Activated CD4-positive, alpha-beta T cell treated with anti-CD3 and anti-CD28 coated beads for 24 hours (primary cell): ENCODE measurements at regions not wholly inside any gene's neighbourhood (a gene's known extent, or its start where the extent isn't known, plus 50 kb on each side); places are given as distances from the start of the nearest gene placed in this dataset.

Experiments
- DNase-seq, 2 donors: peaks; one replicate each; pipeline ENCODE4 v3.0.0-alpha.2; 2020; ENCODE audit warnings: low read depth in 2 of 2

DNA sequence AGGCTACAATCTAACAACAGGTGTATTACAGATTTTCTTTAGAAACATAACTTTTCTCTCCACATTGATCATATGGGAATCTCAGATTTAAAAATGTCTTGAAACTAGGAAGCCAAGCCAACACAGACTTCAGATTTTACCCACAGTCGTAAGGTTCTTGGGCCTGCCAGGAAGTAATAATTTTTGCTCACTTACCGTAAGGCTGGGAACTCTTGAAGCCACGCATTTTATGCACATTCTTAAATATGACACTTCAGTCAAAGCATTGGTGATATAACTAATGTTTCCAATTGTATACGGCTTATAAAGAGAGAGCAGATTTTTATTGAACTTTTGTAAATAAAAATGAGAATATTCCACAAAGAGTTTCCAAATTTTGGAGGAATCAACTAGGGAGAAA lies 328.9 kb upstream of the TRPC7 start:
- DNase-seq = no peak

DNA sequence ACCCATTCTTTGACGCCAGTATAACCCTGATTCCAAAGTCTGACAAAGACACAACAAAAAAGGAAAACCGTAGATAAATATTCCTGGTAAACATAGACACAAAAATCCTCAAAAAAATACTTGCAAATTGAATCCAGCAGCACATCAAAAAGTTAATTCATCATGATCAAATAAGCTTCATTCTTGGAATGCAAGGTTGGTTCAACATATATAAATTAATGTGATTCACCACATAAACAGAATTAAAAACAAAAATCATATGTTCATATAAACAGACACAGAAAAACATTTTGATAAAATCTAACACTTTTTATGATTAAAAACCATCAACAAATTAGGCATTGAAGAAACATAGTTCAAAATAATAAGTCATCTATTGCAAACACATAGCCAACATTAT lies 324.2 kb upstream of the TRPC7 start:
- no peak for DNase-seq

DNA sequence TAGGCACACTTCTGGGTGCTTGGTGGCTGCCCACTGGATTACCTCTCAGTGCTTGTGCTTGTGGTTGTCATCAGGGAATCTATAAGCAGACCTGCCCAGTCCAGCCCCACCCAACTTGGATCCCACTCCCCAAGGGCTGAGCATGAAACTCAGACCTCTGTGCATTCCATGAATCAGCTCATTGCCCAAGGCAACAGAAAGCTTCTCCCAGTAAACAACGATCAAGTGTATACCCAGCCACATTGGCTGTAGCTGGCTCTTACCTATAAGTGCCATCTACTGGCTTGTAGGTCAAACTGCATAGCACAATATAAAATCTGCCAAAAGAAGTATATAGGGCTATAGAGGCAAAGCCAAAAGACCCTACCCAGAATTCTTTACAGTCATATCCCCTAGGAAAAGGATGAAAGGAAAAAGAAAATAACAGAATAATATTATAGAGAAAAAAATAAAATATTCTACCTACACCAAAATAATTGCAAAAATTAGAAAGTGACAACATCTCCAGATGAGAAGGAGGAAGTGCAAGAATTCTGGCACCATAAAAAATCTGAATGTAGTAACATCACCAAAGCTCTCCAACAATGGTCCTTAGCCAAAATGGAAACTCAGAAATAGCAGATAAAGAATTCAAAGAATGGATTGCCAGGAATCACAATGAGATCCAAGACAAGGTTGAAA lies 321.0 kb upstream of the TRPC7 start:
- DNase-seq = no peak

DNA sequence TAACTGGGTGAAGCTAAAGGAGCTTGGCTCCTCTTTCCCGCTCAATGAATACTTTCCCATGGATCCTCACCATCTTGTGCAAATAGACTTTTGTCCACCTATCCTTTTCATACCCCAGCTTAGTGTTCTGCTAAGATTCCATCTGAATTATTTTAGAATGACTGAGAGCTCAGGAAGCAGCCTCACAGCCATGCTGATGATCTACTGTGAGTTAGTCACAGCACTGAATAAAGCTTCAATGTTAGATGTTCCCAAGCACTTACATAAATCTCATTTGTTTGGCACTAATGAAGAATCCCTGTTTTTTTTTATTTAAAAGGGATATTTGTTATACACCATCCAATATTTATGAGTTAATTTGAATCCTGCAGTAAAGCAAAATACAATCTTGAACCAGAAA lies 317.6 kb upstream of the TRPC7 start:
- DNase-seq = no peak

DNA sequence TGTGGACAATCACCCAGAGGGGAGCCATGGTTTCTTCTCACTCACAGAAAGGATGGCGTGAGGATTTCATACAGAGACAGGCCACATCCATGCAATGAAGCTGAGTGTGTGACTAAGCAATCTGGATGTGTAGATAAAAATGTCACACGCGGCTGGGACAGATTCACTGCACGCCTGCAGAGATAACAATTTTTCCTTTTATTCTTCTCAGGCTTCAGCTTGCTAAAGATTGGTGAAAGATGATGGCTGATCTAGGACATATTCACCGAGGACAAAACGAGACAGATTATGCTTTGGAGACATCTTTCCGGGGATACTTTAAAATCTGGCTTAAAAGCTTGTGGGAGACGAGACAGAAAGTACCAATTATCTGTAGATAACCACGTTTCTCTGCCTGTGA lies 313.9 kb upstream of the TRPC7 start:
- DNase-seq = no peak

DNA sequence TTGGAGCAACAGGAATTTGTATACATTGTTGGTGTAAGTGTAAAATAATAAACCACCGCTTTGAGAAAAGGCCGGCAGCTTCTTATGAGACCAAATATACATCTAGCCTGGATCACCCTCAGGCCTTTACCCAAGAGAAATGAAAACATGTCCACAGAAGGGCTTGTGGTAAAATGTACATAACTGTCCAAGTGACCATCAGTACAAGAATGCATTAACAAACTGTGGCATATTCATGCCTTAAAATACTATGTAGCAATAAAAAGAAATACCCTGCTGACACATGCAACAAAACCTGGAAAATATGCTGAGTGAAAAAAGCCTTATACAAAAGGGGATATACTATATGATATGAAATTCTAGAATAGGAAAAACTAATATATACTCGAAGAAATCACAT lies 311.9 kb upstream of the TRPC7 start:
- DNase-seq = no peak

DNA sequence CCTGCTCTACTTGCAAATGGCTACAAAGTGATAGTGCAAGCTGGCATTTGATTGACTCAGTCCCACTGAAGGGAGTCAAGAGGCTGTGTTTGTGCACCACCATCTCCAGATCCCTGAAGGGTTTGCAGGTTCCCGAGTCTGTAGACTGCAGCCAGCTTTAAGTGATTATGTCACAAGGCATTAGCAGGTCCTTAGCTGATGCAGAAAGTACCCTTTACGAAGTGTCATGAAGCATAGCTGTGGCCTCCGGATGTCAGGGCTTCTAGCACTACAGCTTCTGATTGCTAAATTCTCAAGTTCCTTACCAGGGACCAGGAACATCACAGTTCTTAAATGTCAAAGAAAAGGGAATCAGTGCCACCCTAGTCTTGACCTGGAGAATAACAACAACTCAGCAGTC lies 311.3 kb upstream of the TRPC7 start:
- no peak for DNase-seq

DNA sequence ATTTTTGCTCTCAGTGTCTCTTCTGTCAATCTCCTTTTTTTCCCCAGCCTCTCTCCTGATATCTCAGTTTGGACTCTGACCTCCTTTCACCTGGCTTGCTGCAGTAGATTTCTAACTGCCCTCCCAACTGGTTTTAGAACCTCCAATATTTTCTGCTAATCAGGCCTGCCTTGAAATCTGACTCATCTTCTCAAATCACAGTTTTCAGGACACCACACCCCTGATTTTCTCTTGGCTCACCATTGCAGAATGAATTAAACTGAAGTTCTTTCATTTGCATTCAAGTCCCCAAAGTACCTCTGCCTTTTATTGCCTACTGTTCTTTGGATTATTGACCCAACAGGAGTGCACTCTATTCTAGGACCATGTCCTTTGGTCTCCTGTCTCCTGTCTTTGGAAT lies 310.4 kb upstream of the TRPC7 start:
- no peak for DNase-seq

DNA sequence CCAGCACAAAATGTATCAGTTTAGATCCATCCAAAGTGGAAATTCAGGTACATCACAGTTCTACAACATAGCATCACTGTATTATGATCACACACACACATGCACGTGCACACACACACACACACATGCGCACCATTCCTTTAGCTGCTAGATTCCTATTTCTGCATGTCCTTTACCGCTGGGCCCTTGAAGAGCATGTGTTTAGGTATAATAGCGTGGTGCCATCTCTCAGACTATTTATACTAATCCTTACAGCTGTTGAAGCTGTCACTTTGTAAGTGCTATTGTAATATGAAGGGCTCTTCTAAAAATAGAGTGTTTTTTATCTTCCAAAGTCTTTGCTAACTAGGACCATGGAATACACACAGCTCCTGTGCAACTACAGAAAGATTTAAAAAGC lies 308.8 kb upstream of the TRPC7 start:
- no peak for DNase-seq

DNA sequence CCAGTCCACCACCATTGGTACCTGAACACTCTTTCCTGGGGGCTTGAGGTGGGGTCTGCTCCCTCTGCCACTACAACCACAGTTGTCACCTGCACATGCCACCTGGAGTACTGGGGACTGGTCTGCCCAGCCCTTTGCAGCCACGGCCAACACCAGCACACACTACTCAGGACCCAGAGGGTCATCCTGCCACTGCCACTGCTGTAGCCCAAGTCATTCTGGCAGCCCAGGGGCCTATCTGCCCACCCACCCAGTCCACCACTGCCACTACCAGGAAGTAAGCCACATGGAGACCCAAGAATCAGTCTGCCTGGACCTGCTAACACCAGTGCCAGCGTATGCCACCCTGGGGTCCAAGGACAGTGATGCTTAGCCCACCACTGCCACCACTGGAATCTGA lies 302.4 kb upstream of the TRPC7 start:
- no peak for DNase-seq

DNA sequence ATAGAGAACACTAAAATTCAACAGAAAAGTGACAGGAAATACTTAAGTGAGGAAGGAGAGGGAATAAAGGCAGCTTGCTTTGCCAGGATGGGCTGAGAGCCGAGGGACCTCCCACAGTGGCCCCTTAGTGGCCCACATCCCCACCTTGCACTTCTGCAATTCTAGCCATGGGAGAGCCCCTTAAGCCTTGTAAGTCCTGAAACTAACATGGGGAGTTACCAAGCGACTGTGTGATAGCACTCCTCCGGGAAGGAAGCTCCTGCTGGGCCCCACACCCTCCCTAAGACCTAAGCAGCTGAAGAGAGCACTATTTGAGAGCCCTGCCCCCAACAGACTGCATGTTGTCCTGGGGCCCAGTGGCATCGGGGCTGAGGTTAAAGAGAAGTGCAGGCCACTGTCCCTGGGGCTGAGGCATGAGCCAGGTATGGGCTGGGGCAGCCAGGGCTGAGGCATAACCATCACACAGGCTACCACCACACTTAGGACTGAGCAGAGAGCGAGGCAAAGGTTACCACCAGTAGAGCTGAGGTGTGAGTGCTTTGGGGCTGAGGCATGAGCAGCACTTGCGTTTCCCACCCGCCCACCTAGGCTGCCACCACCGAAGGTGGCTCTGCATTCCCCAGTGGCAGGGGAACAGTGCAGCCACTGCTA lies 301.8 kb upstream of the TRPC7 start:
- DNase-seq = no peak

DNA sequence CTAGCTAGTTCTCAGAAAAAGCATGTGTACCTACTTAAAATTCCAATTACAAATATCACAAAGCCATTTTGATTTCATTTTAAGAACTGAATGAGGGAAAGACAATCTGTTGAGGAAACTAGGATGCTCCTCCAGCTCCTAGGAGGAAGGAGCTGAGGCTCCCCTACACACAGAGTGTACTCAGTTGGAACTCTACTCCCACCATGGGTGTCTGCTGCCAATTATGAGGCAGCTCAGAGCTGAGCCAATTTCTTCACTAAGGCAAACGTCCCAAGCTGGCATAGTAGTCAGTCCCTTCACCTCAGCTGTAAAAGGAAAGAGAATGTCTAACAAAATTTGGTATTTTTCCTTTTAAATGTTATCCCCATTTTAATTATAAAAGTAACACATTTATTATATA lies 300.0 kb upstream of the TRPC7 start:
- DNase-seq = no peak

DNA sequence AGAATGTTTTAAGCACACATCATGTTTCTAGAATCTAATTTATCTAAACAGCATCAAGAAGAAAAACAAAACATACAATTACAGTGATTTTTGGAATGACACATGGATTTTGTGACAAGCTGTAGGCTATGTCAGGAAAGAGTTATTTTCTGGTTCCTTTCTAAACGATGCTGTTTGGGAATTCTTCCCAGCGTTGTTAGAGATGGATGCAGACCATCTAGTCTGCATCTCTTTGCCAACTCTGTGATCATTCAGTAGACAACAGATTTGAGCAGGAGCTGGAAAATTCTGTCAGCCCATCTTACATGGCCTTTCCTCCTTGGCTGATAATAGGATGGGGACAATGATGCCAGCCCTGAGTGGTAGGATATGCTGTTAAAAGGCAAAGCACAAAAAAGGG lies 295.7 kb upstream of the TRPC7 start:
- DNase-seq = no peak

DNA sequence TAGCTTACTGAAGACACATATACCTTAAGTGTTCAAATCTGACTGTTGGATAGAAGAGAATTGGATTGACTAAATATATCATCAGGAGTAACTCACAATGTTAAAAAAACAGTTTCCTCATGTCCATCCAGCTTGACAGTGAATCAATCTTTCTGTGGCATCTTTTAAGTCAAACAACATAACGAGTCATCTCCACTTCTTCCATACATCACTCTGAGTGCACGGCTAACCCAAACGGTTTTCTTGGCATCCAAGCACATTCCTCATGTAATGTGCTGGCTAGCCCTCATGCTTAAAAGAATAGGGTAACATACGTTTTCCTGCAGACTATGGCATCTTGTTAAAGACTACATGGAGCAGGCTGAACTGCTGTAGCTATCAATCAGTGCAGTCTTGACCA lies 291.5 kb upstream of the TRPC7 start:
- DNase-seq = no peak

DNA sequence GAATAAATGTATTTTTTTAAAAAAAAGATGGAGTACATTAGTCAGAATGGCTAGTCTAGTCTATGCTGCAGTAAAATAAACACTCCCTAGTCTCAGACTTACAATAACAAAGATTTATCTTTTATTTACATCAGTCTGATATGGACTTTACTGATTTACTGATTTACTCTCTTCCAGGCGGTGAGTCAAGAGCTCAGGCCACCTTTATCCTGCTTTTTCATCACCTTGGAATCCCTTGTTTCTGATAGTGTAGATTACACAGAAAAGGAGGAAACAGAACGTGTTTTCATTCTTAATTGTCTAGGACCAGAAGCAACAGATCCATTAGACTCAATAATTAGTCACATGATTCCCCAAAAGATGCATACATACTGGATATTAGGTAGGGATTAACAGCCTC lies 290.1 kb upstream of the TRPC7 start:
- no peak for DNase-seq

DNA sequence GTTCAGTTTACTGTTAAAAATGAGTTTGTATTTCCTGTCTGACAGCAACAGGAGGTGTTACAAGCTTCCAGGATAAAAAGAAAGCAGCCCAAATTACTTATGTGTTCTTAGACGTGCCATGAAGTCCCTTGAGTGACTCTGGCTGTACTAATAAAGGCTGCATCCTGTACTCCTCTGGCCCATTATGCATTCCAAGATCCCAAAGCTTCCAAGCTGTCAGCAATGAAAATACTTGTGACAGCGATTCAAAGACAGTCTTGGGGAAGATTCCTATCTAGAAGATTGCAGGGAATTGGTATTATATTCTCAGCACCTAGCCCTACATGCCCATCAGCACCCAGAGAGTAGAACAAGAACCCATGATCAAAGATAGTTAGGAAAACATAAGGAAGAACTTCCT lies 281.6 kb upstream of the TRPC7 start:
- DNase-seq = no peak

DNA sequence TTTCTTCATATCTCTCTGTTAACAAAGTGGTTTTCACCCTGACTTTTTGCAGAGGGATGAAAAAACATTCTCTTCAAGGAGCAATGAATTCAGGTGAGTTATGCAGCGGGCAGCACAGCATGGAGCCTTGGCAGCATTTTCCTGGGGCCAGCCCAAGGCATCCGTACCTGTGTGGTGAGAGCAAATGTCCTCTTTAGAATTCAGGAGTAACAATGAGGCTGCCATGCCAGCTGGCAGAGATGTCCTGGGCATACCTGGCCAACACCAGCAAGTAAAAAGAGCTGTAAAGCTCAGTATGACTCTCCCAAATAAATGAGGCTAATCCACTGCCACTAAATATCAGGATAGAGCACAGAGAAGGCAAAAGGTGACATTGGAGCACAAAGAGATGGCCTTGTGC lies 277.6 kb upstream of the TRPC7 start:
- DNase-seq = no peak

DNA sequence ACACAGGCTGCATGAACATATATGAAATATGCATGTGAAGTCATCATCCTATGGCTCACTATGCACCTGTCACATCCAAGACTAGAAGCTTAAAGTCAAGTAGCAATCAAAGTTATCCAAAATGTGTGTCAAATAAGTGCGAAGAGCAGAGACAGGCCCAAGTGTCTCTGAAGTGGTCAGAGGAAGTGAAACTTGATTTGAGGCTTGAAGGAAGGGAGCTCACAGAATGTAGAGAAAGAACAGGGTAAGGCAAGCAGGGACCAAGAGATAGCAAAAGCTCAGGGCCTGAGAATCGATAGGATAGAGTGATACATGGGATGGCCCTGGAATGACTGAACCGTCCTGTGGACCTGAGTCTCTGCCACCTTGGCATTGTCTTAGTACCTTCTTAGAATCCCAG lies 274.3 kb upstream of the TRPC7 start:
- no peak for DNase-seq

DNA sequence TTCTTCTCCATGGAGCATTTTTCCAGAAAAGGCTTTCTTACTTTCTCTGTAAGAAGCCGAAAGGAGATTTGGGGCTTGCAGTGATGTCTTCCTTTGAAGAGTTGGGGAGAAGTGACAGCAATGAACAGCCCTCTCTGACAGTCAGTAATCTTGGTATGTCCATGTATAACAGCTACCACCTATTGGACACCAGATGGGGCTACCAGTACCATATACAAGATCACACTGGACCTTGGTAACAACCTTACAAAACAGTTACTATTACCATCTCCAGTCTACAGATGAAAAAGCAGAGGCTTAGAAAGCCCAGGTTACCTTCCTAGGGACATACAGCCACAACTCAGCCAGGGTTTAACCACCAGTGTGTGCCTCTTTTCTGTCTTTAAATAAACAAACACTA lies 272.7 kb upstream of the TRPC7 start:
- no peak for DNase-seq

DNA sequence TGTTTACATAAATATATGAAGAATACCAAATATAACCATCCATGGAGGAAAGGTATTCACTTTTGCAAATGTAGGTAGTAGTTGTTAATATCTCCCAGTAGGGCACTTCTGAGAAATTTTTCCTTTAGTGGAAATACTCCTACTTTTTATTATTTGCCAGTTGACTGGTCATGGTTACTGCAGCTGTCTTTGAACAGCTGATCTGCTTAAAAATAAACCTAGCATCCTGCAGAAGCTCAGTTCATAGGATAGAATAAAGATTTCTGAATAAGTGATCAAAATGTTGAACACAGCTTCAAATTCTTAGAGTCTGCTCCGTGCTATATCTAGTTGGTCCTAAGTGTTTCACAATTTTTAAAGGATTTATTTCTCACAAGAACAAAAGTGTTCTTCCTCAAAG lies 270.7 kb upstream of the TRPC7 start:
- no peak for DNase-seq

DNA sequence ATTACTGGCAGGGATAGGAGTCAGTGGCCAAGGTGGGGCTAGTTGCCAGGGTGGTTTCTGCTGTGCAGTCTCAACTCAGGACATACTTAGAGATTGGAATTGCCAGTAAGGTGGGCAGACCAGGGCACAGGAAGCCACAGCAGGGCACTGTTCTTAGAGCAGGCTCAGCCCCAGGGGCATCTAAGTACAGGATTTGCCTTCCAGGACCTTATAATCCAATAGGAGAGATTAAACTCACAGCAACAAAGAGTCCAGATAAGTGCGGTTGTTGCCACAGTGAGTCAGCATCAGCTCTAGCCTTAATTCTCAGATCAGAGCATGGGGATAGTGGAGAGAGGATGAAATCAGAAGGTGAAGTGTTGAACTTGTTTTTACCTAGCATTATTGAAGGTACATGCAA lies 265.8 kb upstream of the TRPC7 start:
- no peak for DNase-seq

DNA sequence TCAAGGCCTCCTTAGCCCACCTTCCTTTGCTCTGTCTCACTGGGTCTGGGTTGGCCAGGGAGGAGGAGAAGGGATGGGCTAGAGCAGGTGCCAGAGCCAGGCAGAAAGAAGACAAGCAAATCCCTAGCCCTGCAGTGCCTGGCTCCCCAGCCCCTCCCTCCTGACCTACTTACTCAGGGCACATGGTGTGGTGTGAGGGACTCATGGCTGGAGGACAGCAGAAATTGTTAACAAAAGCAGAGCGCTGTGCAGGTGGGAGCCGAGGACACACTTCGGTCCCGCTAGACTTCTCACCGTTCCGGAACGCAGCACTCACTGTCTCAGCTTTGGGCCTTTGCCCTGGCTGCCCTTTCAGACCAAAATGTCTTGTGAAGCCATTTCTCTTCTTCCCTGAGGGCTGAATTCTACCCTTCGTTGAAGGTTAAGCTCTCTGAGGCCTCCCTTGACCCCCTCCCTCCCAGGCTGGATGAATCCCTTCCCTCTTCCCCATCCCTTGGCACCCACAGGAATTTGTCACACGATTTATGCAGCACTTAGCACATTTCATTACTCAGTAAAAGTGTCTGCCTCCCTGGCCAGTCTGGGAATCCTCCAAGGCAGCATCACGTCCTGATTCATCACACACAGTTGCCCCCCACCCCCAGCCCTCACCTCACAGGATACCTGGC lies 263.9 kb upstream of the TRPC7 start:
- DNase-seq = no peak

DNA sequence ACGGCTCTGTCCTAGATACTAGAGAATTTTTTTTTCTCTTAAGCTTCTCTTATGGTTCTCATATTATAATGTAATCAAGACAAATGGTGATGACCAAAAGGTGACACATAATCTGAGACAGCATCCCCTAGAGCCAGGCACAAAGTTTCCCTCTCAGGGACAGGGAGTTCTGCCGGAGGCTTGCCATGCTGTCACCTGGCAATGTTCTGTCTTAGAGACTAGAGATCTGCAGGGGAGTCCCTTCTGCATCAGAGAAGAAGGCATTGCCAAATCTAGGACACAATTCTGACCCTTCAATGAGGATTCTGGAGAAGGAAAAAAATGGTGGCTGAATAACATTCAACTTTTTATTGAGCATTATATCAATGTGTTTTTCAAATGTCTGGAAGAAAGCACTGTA lies 261.2 kb upstream of the TRPC7 start:
- no peak for DNase-seq

DNA sequence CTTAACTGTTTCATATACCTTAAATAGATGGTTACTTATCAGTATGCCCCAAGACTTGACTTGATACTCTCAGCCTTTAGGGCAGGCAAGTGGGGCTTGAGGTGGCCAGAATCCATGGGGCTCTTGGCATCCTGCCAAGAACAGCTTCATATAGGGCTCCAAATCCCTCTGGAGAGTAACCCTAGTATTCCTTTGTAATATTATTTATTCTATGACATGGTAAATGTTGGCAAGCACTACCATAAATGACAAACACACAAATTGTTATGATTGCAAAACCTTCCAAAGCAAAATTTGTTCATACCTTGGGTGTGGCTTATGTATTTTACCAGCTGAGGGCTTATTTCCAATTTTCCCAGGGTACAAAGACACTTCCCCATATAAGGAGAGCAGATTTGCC lies 257.4 kb upstream of the TRPC7 start:
- DNase-seq = no peak
